ENCODE measurements at regions not wholly inside any gene's neighbourhood (a gene's known extent, or its start where the extent isn't known, plus 50 kb on each side); places are given as distances from the start of the nearest gene placed in this dataset.
"Not testable (repeated sequence)": the region's sequence is repeated elsewhere in the genome, so short reads cannot be mapped to it uniquely, and the experiment has no call there.

GRCh38 chr4:174382938-174383605 is 99.4 kb downstream of the CEP44 start:
- H2BK5ac ChIP-seq (ENCODE audit: low read depth, low read length, poor library complexity, severe bottlenecking); CTCF ChIA-PET; H4K20me1 ChIP-seq (ENCODE audit: insufficient read depth, low read length); H3K4ac ChIP-seq (ENCODE audit: low read depth, low read length); H3K36me3 ChIP-seq (ENCODE audit: control insufficient read depth, insufficient read depth, low read length); dilution Hi-C loops (cut with HindIII; ENCODE audit: low sequenced_read_pairs, unreplicated experiment); DNase-seq; H3K9ac ChIP-seq (ENCODE audit: low read depth, low read length); ATAC-seq (ENCODE audit: low read depth); H3K27ac ChIP-seq (ENCODE audit: insufficient read depth, low read length); H3K14ac ChIP-seq (replicated peaks; ENCODE audit: low read depth, low read length); H3K18ac ChIP-seq (ENCODE audit: low read depth, low read length); POLR2A ChIA-PET (ENCODE audit: unreplicated experiment); H3K23ac ChIP-seq (ENCODE audit: low read depth, low read length); H2BK120ac ChIP-seq (ENCODE audit: low read depth, low read length); H3K56ac ChIP-seq (ENCODE audit: extremely low read depth, insufficient read depth, low read length); H3K27me3 ChIP-seq (ENCODE audit: control insufficient read depth, insufficient read depth, low read length); H3K9me3 ChIP-seq (ENCODE audit: control insufficient read depth, insufficient read depth, low read length); BruUV-seq (replicated peaks); H2BK20ac ChIP-seq (ENCODE audit: low read depth, low read length); H2AFZ ChIP-seq (replicated peaks; ENCODE audit: low read length, poor library complexity); H3K4me2 ChIP-seq (ENCODE audit: low read depth, low read length); H3K79me1 ChIP-seq (ENCODE audit: low read depth in 1 of 2, low read length in 2 of 2); H4K8ac ChIP-seq (ENCODE audit: low read depth in 2 of 2, low read length in 2 of 2); H3K4me1 ChIP-seq (ENCODE audit: control insufficient read depth, insufficient read depth, low read length); H2BK15ac ChIP-seq (ENCODE audit: low read depth, low read length); H3K4me3 ChIP-seq (ENCODE audit: insufficient read depth, low read depth, low read length); H3K9me1 ChIP-seq (ENCODE audit: insufficient read depth, low read length); H4K91ac ChIP-seq (ENCODE audit: insufficient read depth, low read depth, low read length); H2AK5ac ChIP-seq (ENCODE audit: low read depth, low read length); intact Hi-C loops (cut with micrococcal nuclease); in situ Hi-C loops (cut with MboI; ENCODE audit: low sequenced_read_pairs); H4K5ac ChIP-seq (ENCODE audit: low read depth, low read length); H2AK9ac ChIP-seq (replicated peaks; ENCODE audit: low read depth, low read length, poor library complexity): not testable (repeated sequence)
- no CpG with 5 or more reads among the region's 6 CpGs for WGBS, 2 experiments (ENCODE audit: extremely low coverage in 2 of 2, insufficient read length in 1 of 2)

Small RNAs in the stretch of these regions (microRNA-seq; reads per million reads assigned to microRNA genes)
- gene MIR4276 (ENCODE audit: insufficient read depth in 1 of 2, insufficient read length in 1 of 2, unreplicated experiment in 1 of 2): 0 reads per million in 2 experiments

Small RNAs in the stretch of these regions (small RNA-seq; reads per million reads assigned to genes)
- gene MIR4276: 0 reads per million in 5 experiments
